HepG2 (cell line): ENCODE measurements at regions not wholly inside any gene's neighbourhood (a gene's known extent, or its start where the extent isn't known, plus 50 kb on each side); places are given as distances from the start of the nearest gene placed in this dataset.

Experiments used
- CTCF ChIP-seq: sonication (generic); formaldehyde crosslinking; IDR thresholded peaks from 2 replicates; pipeline ENCODE4 v1.5.0; 2020; ENCODE audit warnings: mild to moderate bottlenecking, missing genetic modification reagents, moderate library complexity
- EZH2 ChIP-seq: conservative IDR thresholded peaks from 2 replicates; pipeline ENCODE4 v1.6.1; 2012; ENCODE audit warnings: mild to moderate bottlenecking, low read depth, low read length, moderate library complexity
- MXD4 ChIP-seq: IDR thresholded peaks from 2 replicates; pipeline ENCODE4 v1.6.1; 2016; ENCODE audit warnings: mild to moderate bottlenecking, missing biosample characterization, missing genetic modification reagents
- SMARCC2 ChIP-seq: fragments of 450-650 bp; IDR thresholded peaks from 2 replicates; pipeline ENCODE4 v1.6.1; 2017; ENCODE audit warnings: antibody characterized with exemption, mild to moderate bottlenecking
- SMC3 ChIP-seq: IDR thresholded peaks from 2 replicates; pipeline ENCODE4 v1.6.1; 2011; ENCODE audit warnings: low read length, improper control_type of control experiment
- YY1 ChIP-seq: IDR thresholded peaks from 2 replicates; pipeline ENCODE4 v1.6.1; 2011; ENCODE audit warnings: low read length, low read depth, moderate library complexity, mild to moderate bottlenecking; ENCODE audit not compliant: insufficient read depth, insufficient replicate concordance
- ZBTB26 ChIP-seq: IDR thresholded peaks from 2 replicates; pipeline ENCODE4 v1.6.1; 2016; ENCODE audit warnings: missing compliant biosample characterization, missing genetic modification reagents, borderline replicate concordance

- TF ChIP-seq ZBTB26 (CRISPR knock-in tag) (no peak), SMARCC2 (no peak), YY1 (no peak), CTCF (CRISPR knock-in tag) (no peak), MXD4 (CRISPR knock-in tag) (no peak), EZH2 (no peak), SMC3 (no peak)
Observed at GRCh38 chr7:115435178-115435577, 513.3 kb downstream of the MDFIC start.
